Adrenal gland (tissue), 5 donors: ENCODE measurements at regions not wholly inside any gene's neighbourhood (a gene's known extent, or its start where the extent isn't known, plus 50 kb on each side); places are given as distances from the start of the nearest gene placed in this dataset.

Experiments used
- POLR2A ChIP-seq, 2 donors: fragments of 450-650 bp; IDR thresholded peaks; one replicate each; pipeline ENCODE4 v1.6.1; 2017; ENCODE audit warnings: antibody characterized with exemption in 2 of 2, mild to moderate bottlenecking in 2 of 2, moderate library complexity in 1 of 2
- TF ChIP-seq, protein P1 (sequence below), 6 experiments: fragments of 450-650 bp in 4 of 6; fragments of 200-600 bp in 2 of 6; sonication (generic) in 1 of 6; IDR thresholded peaks; 1 replicate in 5 of 6; 2 replicates in 1 of 6; pipeline versions ENCODE4 v1.5.1 to v1.8.0; 2016 to 2021; ENCODE audit warnings: antibody characterized with exemption in 6 of 6, mild to moderate bottlenecking in 2 of 6, moderate library complexity in 1 of 6
- donor health status: DM: no; HTN: no; CAD: no.

DNA sequence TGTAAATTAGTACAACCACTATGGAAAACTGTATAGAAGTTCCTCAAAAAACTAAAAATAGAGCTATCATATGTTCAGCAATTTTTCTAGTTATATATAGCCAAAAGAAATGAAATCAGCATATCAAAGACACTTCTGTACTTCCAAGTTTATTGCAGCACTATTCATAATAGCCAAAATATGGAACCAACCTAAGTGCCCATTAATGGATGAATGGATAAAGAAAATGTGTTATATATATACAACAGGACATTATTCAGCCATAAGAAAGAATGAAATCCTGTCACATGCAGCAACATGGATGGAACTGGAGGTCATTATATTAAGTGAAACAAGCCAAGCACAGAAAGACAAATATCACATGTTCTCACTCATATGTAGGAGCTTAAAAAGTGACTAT is 112.6 kb downstream of the MDH1 start:
- TF ChIP-seq, protein P1, sequence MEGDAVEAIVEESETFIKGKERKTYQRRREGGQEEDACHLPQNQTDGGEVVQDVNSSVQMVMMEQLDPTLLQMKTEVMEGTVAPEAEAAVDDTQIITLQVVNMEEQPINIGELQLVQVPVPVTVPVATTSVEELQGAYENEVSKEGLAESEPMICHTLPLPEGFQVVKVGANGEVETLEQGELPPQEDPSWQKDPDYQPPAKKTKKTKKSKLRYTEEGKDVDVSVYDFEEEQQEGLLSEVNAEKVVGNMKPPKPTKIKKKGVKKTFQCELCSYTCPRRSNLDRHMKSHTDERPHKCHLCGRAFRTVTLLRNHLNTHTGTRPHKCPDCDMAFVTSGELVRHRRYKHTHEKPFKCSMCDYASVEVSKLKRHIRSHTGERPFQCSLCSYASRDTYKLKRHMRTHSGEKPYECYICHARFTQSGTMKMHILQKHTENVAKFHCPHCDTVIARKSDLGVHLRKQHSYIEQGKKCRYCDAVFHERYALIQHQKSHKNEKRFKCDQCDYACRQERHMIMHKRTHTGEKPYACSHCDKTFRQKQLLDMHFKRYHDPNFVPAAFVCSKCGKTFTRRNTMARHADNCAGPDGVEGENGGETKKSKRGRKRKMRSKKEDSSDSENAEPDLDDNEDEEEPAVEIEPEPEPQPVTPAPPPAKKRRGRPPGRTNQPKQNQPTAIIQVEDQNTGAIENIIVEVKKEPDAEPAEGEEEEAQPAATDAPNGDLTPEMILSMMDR (IDR thresholded peaks at IDR 0.05) = no peak
- no peak for TF ChIP-seq POLR2A (IDR thresholded peaks at IDR 0.05)
